Activated T-cell treated with anti-CD3 and anti-CD28 coated beads, Interleukin-2, amount 50 U/mL, for 24 hours (primary cell): ENCODE measurements at regions not wholly inside any gene's neighbourhood (a gene's known extent, or its start where the extent isn't known, plus 50 kb on each side); places are given as distances from the start of the nearest gene placed in this dataset.
"Not testable (repeated sequence)": the region's sequence is repeated elsewhere in the genome, so short reads cannot be mapped to it uniquely, and the experiment has no call there.

Source experiments
- DNase-seq: peaks from one replicate; pipeline ENCODE4 v3.0.0-alpha.2; 2020
- H3K27ac Mint-ChIP-seq: 2 replicates; pipeline ENCODE4 v1.8.0; 2020; ENCODE audit warnings: mild to moderate bottlenecking, mixed read lengths
- H3K27me3 Mint-ChIP-seq: 2 replicates; pipeline ENCODE4 v1.8.0; 2020; ENCODE audit warnings: mixed read lengths
- H3K36me3 Mint-ChIP-seq: 2 replicates; pipeline ENCODE4 v1.8.0; 2020; ENCODE audit warnings: low read depth, mixed read lengths
- H3K4me1 Mint-ChIP-seq: 2 replicates; pipeline ENCODE4 v1.8.0; 2020; ENCODE audit warnings: low read depth, mixed read lengths
- H3K4me3 Mint-ChIP-seq: 2 replicates; pipeline ENCODE4 v1.8.0; 2020; ENCODE audit warnings: mild to moderate bottlenecking, moderate library complexity, mixed read lengths
- H3K9me3 Mint-ChIP-seq: 2 replicates; pipeline ENCODE4 v1.8.0; 2020; ENCODE audit warnings: mixed read lengths

DNA sequence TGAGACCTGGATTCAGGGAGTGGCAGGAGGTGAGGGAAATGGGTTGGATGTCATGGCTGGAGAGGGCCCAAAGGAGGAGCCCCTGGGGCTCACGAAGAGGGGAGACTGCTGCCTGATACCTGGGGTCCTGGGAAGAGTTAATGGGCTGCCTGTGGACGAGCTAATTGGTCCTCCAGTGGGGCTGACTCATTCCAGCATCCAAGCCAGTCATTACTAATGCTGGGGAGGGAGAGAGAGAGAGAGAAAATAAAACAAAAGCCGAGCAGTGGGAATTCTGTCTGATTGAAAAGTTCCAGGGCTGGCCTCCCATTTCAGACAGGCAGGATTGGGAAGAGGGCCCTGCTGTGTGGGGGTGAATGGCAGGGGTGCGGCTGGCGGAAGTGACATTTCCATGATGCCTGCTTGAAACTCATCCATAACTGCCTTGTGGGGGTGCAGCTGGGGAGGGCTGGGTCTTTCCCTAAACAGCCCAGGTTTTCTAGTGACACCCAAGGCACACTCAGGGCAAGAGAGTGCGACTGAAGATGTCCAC is 297.8 kb downstream of the RPS24 start:
- H3K27ac Mint-ChIP-seq, result no peak overlapping the region
- H3K36me3 Mint-ChIP-seq, result peaks cover 2% of the 10 kb centered on the region

GRCh38 chr10:78332012-78332411 is 298.3 kb downstream of the RPS24 start:
- no peaks in the 10 kb centered on the region for H3K36me3 Mint-ChIP-seq
- peaks cover 8% of the 10 kb centered on the region for H3K27me3 Mint-ChIP-seq
- H3K4me1 Mint-ChIP-seq, result no peaks in the 10 kb centered on the region
- H3K4me3 Mint-ChIP-seq, result no peak overlapping the region
- no peak for DNase-seq
- H3K9me3 Mint-ChIP-seq, result peaks cover 6% of the 10 kb centered on the region
- no peak overlapping the region for H3K27ac Mint-ChIP-seq

More for the DNA sequence above, 297.8 kb downstream of the RPS24 start:
- H3K4me1 Mint-ChIP-seq, result no peaks in the 10 kb centered on the region
- no peak for DNase-seq
- no peak overlapping the region for H3K4me3 Mint-ChIP-seq
- peaks cover 8% of the 10 kb centered on the region for H3K27me3 Mint-ChIP-seq
- H3K9me3 Mint-ChIP-seq, result peaks cover 9% of the 10 kb centered on the region

- Mint-ChIP-seq H3K4me3 (no peak overlapping the region), H3K36me3 (no peaks in the 10 kb centered on the region), H3K27me3 (peaks cover 8% of the 10 kb centered on the region), H3K4me1 (no peaks in the 10 kb centered on the region), H3K27ac (no peak overlapping the region), H3K9me3 (peaks cover 3% of the 10 kb centered on the region)
- DNase-seq, result no peak
Observed at GRCh38 chr10:78332657-78333056, 299.0 kb downstream of the RPS24 start.

- Mint-ChIP-seq H3K27ac (no peak overlapping the region), H3K36me3 (no peaks in the 10 kb centered on the region), H3K4me3 (no peak overlapping the region), H3K27me3 (peaks cover 8% of the 10 kb centered on the region), H3K9me3 (no peaks in the 10 kb centered on the region), H3K4me1 (no peaks in the 10 kb centered on the region)
- no peak for DNase-seq
Observed at GRCh38 chr10:78333362-78334143, 299.9 kb downstream of the RPS24 start.

GRCh38 chr10:78335371-78335690 is 301.7 kb downstream of the RPS24 start:
- Mint-ChIP-seq H3K4me1 (no peaks in the 10 kb centered on the region), H3K4me3 (no peak overlapping the region), H3K36me3 (no peaks in the 10 kb centered on the region), H3K27ac (no peak overlapping the region), H3K27me3 (peaks cover 8% of the 10 kb centered on the region), H3K9me3 (no peaks in the 10 kb centered on the region)
- DNase-seq, result no peak

GRCh38 chr10:78335691-78336401 is 302.2 kb downstream of the RPS24 start:
- no peak overlapping the region for H3K4me3 Mint-ChIP-seq
- H3K36me3 Mint-ChIP-seq, result no peaks in the 10 kb centered on the region
- DNase-seq, result no peak
- H3K27ac Mint-ChIP-seq, result no peak overlapping the region
- no peaks in the 10 kb centered on the region for H3K4me1 Mint-ChIP-seq
- peaks cover 6% of the 10 kb centered on the region for H3K27me3 Mint-ChIP-seq
- H3K9me3 Mint-ChIP-seq, result no peaks in the 10 kb centered on the region

- Mint-ChIP-seq H3K4me3 (no peak overlapping the region), H3K9me3 (no peaks in the 10 kb centered on the region), H3K36me3 (no peaks in the 10 kb centered on the region), H3K27me3 (peaks cover under 1% of the 10 kb centered on the region), H3K4me1 (no peaks in the 10 kb centered on the region), H3K27ac (no peak overlapping the region)
- no peak for DNase-seq
Observed at GRCh38 chr10:78336402-78336791, 302.7 kb downstream of the RPS24 start.

GRCh38 chr10:78337016-78337415 is 303.4 kb downstream of the RPS24 start:
- Mint-ChIP-seq H3K27ac (no peak overlapping the region), H3K36me3 (no peaks in the 10 kb centered on the region), H3K4me3 (no peak overlapping the region), H3K27me3 (no peaks in the 10 kb centered on the region), H3K4me1 (no peaks in the 10 kb centered on the region), H3K9me3 (no peaks in the 10 kb centered on the region)
- no peak for DNase-seq

DNA sequence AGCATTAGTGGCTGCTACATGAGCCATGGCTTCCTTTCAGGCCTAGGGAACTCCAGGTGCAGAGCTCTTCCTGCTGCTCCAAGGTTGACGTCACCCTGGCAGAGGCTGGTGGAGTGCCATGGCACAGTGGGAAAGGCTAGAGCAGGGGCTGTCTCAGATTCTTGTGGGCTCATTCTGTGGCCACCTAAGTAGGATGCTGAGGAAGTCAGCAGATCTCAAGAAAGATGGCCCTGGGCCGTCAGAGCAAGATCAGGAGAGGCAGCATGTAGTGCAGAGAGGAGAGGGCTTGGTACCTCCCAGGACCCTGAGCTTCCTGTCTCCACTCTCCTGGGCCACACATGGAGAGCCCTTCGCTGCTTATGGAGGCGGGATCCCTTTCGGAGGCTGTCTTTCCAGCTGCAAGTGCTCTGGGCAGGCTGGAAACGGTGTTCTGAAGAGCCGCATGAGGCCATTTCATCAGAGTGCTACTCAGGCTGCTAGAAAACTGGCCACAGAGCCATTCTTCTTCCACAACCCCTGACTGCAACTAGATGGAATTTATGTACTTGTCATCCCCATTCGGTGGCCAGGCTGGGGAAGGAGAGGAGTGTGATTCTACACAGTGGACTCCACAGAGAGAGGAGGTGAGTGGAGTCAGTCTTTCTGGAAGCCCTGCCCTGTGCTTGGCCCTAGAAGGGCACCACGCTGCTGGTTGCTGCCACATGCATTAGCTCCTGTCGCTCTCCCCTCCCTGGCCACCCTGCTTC is 304.2 kb downstream of the RPS24 start:
- no peak overlapping the region for H3K27ac Mint-ChIP-seq
- no peaks in the 10 kb centered on the region for H3K9me3 Mint-ChIP-seq
- no peaks in the 10 kb centered on the region for H3K4me1 Mint-ChIP-seq
- DNase-seq, result no peak
- no peaks in the 10 kb centered on the region for H3K27me3 Mint-ChIP-seq
- H3K4me3 Mint-ChIP-seq, result no peak overlapping the region
- no peaks in the 10 kb centered on the region for H3K36me3 Mint-ChIP-seq

GRCh38 chr10:78338717-78339116 is 305.1 kb downstream of the RPS24 start:
- Mint-ChIP-seq H3K4me3 (no peak overlapping the region), H3K27me3 (no peaks in the 10 kb centered on the region), H3K27ac (no peak overlapping the region), H3K9me3 (no peaks in the 10 kb centered on the region), H3K36me3 (no peaks in the 10 kb centered on the region), H3K4me1 (no peaks in the 10 kb centered on the region)
- DNase-seq, result no peak

DNA sequence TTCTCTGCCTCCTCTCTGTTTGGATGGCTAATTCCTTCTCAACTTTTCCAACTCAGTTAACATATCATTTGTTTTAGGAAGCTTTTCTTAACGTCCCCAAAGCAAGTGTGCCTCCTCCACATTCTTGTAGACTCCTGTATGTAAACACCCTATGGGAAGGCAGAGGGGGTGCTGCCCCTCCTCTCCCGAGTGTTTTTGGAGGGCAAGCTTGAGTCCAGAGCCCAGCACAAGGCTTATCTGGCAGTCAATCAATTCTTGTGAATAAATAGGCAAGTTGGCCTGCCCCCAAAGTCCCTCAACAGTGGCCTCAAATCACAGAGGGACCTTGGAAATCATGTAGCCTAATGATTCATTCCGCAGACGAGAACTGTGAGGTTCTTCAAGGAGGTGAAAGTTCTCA is 305.6 kb downstream of the RPS24 start:
- DNase-seq, result no peak
- Mint-ChIP-seq H3K9me3 (no peaks in the 10 kb centered on the region), H3K27me3 (no peaks in the 10 kb centered on the region), H3K27ac (no peak overlapping the region), H3K4me1 (no peaks in the 10 kb centered on the region), H3K4me3 (no peak overlapping the region), H3K36me3 (no peaks in the 10 kb centered on the region)

DNA sequence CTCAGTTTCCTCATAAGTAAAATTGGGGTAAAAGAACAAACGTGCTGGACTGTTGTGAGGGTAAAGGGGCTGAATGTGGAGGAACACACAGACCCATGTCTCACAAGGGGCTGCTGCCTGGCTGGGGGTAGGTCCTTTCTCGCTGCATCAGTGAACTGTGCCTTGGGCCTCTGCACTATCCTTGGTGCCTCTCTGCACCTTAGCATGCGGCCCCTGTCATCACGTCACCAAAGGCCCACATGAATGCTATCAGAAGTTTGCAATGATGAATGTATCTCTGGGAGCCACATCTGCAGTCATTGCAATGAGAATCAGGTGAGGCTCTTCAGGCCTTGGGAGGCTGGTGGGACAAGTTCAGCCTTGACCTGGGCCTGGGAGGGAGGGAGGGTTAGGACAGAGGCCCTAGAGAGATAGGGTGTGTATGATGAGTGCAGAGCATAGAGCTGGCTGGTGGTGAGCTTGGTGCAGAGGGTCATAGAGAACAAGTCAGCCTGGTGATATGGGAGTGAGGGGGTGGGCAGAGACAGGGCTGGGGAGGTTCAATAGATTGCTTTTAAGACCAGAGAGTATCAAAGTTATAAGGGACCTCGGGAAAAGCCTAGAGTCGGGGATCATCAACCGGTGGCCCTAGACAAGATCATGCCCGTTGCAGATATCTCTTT is 308.4 kb downstream of the RPS24 start:
- no peaks in the 10 kb centered on the region for H3K4me1 Mint-ChIP-seq

DNA sequence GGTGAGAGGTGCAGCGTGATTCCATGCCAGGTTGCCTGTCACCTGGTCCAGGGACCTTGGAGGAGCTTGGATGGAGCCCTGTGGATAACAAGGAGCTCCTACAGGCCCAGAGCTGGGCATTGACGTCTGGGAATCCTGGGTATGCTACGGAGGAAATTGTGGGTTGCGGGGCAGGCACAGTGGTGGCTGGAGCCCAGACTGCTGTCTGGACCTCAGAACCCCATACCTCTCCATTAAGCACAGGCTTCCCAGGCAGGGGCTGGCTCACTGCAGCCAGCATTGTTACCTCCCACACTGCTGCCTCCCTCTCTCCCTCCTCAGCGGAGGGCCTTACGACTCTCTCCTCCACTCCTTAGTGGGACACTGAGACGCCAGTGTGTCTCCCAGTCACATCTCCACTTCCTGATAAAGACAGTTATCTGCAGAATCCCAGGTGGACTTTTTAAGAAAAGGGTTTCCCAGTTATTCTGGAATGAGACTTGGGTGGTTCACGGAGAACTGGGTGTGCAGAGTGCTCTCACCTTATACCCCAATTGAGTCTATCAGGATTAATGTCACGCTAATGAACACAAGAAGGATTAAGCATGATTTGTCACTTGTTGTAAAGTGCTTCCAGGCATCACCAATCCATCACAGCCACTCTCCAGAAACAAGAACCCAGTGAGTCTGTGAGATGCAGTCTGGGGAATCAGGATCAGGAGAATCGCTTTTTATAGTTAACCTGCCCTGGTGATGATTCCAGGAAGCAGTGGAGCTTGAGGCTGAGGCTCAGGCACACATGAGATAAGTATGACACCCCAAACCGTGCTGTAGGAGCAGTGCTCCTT is 309.4 kb downstream of the RPS24 start:
- Mint-ChIP-seq H3K27me3 (peaks cover 7% of the 10 kb centered on the region), H3K9me3 (no peaks in the 10 kb centered on the region), H3K4me1 (no peaks in the 10 kb centered on the region), H3K4me3 (no peak overlapping the region), H3K36me3 (no peaks in the 10 kb centered on the region), H3K27ac (no peak overlapping the region)
- DNase-seq, result peak; percentile 16

More for the DNA sequence above, 308.4 kb downstream of the RPS24 start:
- DNase-seq, result no peak
- H3K9me3 Mint-ChIP-seq, result no peaks in the 10 kb centered on the region
- no peak overlapping the region for H3K4me3 Mint-ChIP-seq
- H3K27ac Mint-ChIP-seq, result no peak overlapping the region
- H3K36me3 Mint-ChIP-seq, result no peaks in the 10 kb centered on the region
- H3K27me3 Mint-ChIP-seq, result peaks cover 2% of the 10 kb centered on the region

DNA sequence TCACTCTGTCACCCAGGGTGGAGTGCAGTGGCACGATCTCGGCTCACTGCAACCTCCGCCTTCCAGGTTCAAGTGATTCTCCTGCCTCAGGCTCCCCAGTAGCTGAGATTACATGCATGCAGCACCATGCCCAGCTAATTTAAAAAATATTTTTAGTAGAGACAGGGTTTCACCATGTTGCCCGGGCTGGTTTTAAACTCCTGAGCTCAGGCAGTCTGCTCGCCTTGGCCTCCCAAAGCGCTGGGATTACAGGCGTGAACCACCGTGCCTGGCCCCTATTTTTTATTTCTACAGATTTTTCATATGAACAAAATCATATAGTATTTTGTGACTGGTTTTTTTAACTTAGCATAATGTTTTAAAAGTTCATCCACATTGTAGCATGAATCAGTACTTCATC is 310.6 kb downstream of the RPS24 start:
- not testable (repeated sequence) for H3K27ac Mint-ChIP-seq, H3K4me3 Mint-ChIP-seq, H3K36me3 Mint-ChIP-seq, H3K9me3 Mint-ChIP-seq, H3K27me3 Mint-ChIP-seq, H3K4me1 Mint-ChIP-seq
- peak; percentile 5 for DNase-seq
